Prostate gland (tissue), 2 donors: ENCODE measurements at regions not wholly inside any gene's neighbourhood (a gene's known extent, or its start where the extent isn't known, plus 50 kb on each side); places are given as distances from the start of the nearest gene placed in this dataset.

Experiments
- DNase-seq: peaks from one replicate; pipeline ENCODE4 v3.0.0-alpha.2; 2019; ENCODE audit warnings: low spot score
- H3K27ac ChIP-seq, 2 donors: fragments of 200-600 bp; sonication (generic); 2 replicates each; pipeline ENCODE4 v1.5.1; 2017 to 2019
- H3K27me3 ChIP-seq: fragments of 200-600 bp; sonication (generic); replicated peaks from 2 replicates; pipeline ENCODE4 v1.5.1; 2019; ENCODE audit not compliant: insufficient read depth
- H3K36me3 ChIP-seq, 2 donors: fragments of 200-600 bp; sonication (generic); 1 replicate in 1 of 2; 2 replicates in 1 of 2; pipeline versions ENCODE4 v1.5.1 to v1.8.1; 2017 to 2019
- H3K4me1 ChIP-seq: fragments of 200-600 bp; sonication (generic); replicated peaks from 2 replicates; pipeline ENCODE4 v1.5.1; 2019
- H3K4me3 ChIP-seq, 2 donors: fragments of 200-600 bp; sonication (generic); 2 replicates each; pipeline ENCODE4 v1.5.1; 2017 to 2019
- H3K9me3 ChIP-seq: fragments of 200-600 bp; sonication (generic); 2 replicates; pipeline ENCODE4 v1.5.1; 2017
- CTCF ChIP-seq, 4 experiments: fragments of 200-600 bp in 2 of 4; fragments of 450-650 bp in 2 of 4; sonication (generic) in 2 of 4; IDR thresholded peaks; 1 replicate in 3 of 4; 2 replicates in 1 of 4; pipeline ENCODE4 v1.5.1; 2016 to 2019; ENCODE audit warnings: antibody characterized with exemption in 4 of 4, mild to moderate bottlenecking in 2 of 4, moderate library complexity in 2 of 4
- POLR2A ChIP-seq: fragments of 450-650 bp; IDR thresholded peaks from one replicate; pipeline ENCODE4 v1.6.1; 2016; ENCODE audit warnings: antibody characterized with exemption, mild to moderate bottlenecking
- POLR2AphosphoS5 ChIP-seq: sonication (generic); formaldehyde crosslinking; IDR thresholded peaks from one replicate; pipeline ENCODE4 v1.6.1; 2017; ENCODE audit warnings: antibody characterized with exemption
- WGBS: methylation state at CpG from one replicate; pipeline ENCODE4 v1.1.5; 2018; 5-methylcytosine and 5-hydroxymethylcytosine counted together
- intact Hi-C: fragments of 100-400 bp; cut with DNase I; formaldehyde crosslinking; loops from one replicate; pipeline ENCODE4 v1.14.2; 2022

GRCh38 chr22:48088251-48088650 lies 1325.8 kb downstream of the TBC1D22A start:
- intact Hi-C loops: no loop called here
- H3K9me3 ChIP-seq: no peaks in the 10 kb centered on the region
- no peaks in the 10 kb centered on the region for H3K36me3 ChIP-seq
- peaks cover 3% of the 10 kb centered on the region for H3K27me3 ChIP-seq
- no peaks in the 10 kb centered on the region for H3K4me1 ChIP-seq
- no peak for DNase-seq
- TF ChIP-seq POLR2A: no peak
- no peak overlapping the region for H3K27ac ChIP-seq
- no peak overlapping the region for H3K4me3 ChIP-seq
- 87% methylated on average over 5 of the region's 5 CpGs for WGBS

- intact Hi-C loops: no loop called here
Observed at GRCh38 chr22:48085901-48086645, 1323.6 kb downstream of the TBC1D22A start.

GRCh38 chr22:48084729-48085050 lies 1322.2 kb downstream of the TBC1D22A start:
- TF ChIP-seq CTCF (IDR thresholded peaks at IDR 0.05): no peak
- no peak for TF ChIP-seq POLR2A
- no peak for TF ChIP-seq POLR2AphosphoS5
- intact Hi-C loops: no loop called here
- Histone ChIP-seq H3K27me3 (no peaks in the 10 kb centered on the region), H3K9me3 (no peaks in the 10 kb centered on the region), H3K4me3 (no peak overlapping the region), H3K27ac (no peak overlapping the region), H3K36me3 (no peaks in the 10 kb centered on the region), H3K4me1 (no peaks in the 10 kb centered on the region)
- 83% methylated on average over 10 of the region's 11 CpGs for WGBS
- DNase-seq: no peak

More at GRCh38 chr22:48085901-48086645, 1323.6 kb downstream of the TBC1D22A start:
- Histone ChIP-seq H3K27me3 (no peaks in the 10 kb centered on the region), H3K27ac (no peak overlapping the region), H3K4me1 (no peaks in the 10 kb centered on the region), H3K36me3 (no peaks in the 10 kb centered on the region), H3K9me3 (no peaks in the 10 kb centered on the region), H3K4me3 (no peak overlapping the region)
- TF ChIP-seq POLR2A (no peak), CTCF (IDR thresholded peaks at IDR 0.05) (no peak), POLR2AphosphoS5 (no peak)
- 72% methylated on average over 8 of the region's 8 CpGs for WGBS
- DNase-seq: no peak

- no peak overlapping the region for H3K4me3 ChIP-seq
- 83% methylated on average over 13 of the region's 13 CpGs for WGBS
Observed at GRCh38 chr22:48084041-48084728, 1321.7 kb downstream of the TBC1D22A start.

GRCh38 chr22:48083502-48083901 lies 1321.1 kb downstream of the TBC1D22A start:
- no peaks in the 10 kb centered on the region for H3K4me1 ChIP-seq
- H3K9me3 ChIP-seq: no peaks in the 10 kb centered on the region
- no peaks in the 10 kb centered on the region for H3K36me3 ChIP-seq
- no peaks in the 10 kb centered on the region for H3K27me3 ChIP-seq
- intact Hi-C loops: no loop called here
- H3K27ac ChIP-seq: no peak overlapping the region
- TF ChIP-seq POLR2A: no peak
- TF ChIP-seq CTCF (IDR thresholded peaks at IDR 0.05): no peak
- no peak for TF ChIP-seq POLR2AphosphoS5
- no peak for DNase-seq
- 85% methylated on average over 10 of the region's 10 CpGs for WGBS
- H3K4me3 ChIP-seq: no peak overlapping the region

More at GRCh38 chr22:48084041-48084728, 1321.7 kb downstream of the TBC1D22A start:
- no peak for DNase-seq
- Histone ChIP-seq H3K4me1 (no peaks in the 10 kb centered on the region), H3K27ac (no peak overlapping the region), H3K27me3 (no peaks in the 10 kb centered on the region), H3K9me3 (no peaks in the 10 kb centered on the region), H3K36me3 (no peaks in the 10 kb centered on the region)
- TF ChIP-seq CTCF (IDR thresholded peaks at IDR 0.05) (no peak), POLR2A (no peak), POLR2AphosphoS5 (no peak)
- intact Hi-C loops: no loop called here
